H1 (cell line): ENCODE measurements at regions not wholly inside any gene's neighbourhood (a gene's known extent, or its start where the extent isn't known, plus 50 kb on each side); places are given as distances from the start of the nearest gene placed in this dataset.

Experiments
- CTCF ChIA-PET: fragments of 300-600 bp; sonication (Branson Sonifier 250); formaldehyde crosslinking; loops from one replicate; lab custom pipeline; 2021; ENCODE audit not compliant: partially characterized antibody; lab: Charles Lee
- POLR2A ChIA-PET: fragments of 300-600 bp; sonication (Branson Sonifier 250); formaldehyde crosslinking; loops from one replicate; lab custom pipeline; 2021; ENCODE audit warnings: inconsistent platforms; ENCODE audit not compliant: partially characterized antibody; lab: Charles Lee
- DNase-seq, 2 experiments: peaks; one replicate each; pipeline versions ENCODE4 v3.0.0 to v3.0.0-alpha.2; 2010 to 2022; ENCODE audit warnings: low spot score in 2 of 2, low read depth in 1 of 2, mixed read lengths in 1 of 2
- FAIRE-seq: peaks from 2 replicates; lab custom pipeline; 2011; peaks lifted over from hg19 to GRCh38; lab: Jason Lieb, UNC
- H2AFZ ChIP-seq: 2 replicates; pipeline ENCODE4 v1.8.1; 2012; ENCODE audit warnings: low read length, inconsistent platforms
- H2AK5ac ChIP-seq: 2 replicates; pipeline ENCODE4 v1.6.1; 2013; ENCODE audit warnings: low read depth, low read length
- H2BK120ac ChIP-seq: replicated peaks from 2 replicates; pipeline ENCODE3; 2013; ENCODE audit warnings: low read depth, low read length, inconsistent platforms
- H2BK12ac ChIP-seq: 2 replicates; pipeline ENCODE4 v1.6.1; 2013; ENCODE audit warnings: low read depth, low read length
- H2BK15ac ChIP-seq: 2 replicates; pipeline ENCODE4 v1.6.1; 2013; ENCODE audit warnings: low read length
- H2BK20ac ChIP-seq: 2 replicates; pipeline ENCODE4 v1.6.1; 2013; ENCODE audit warnings: low read length
- H2BK5ac ChIP-seq: 2 replicates; pipeline ENCODE4 v1.6.1; 2013; ENCODE audit warnings: low read depth, low read length
- H3K14ac ChIP-seq: 2 replicates; pipeline ENCODE4 v1.6.1; 2013; ENCODE audit warnings: inconsistent platforms; ENCODE audit not compliant: insufficient read length
- H3K18ac ChIP-seq: 2 replicates; pipeline ENCODE4 v1.6.1; 2013; ENCODE audit warnings: low read length; ENCODE audit errors: extremely low read depth
- H3K23ac ChIP-seq: 2 replicates; pipeline ENCODE4 v1.6.1; 2013; ENCODE audit warnings: inconsistent platforms; ENCODE audit not compliant: insufficient read length
- H3K23me2 ChIP-seq: 2 replicates; pipeline ENCODE4 v1.6.1; 2013; ENCODE audit warnings: low read depth, low read length
- H3K27ac ChIP-seq: 2 replicates; pipeline ENCODE4 v1.6.1; 2011; ENCODE audit warnings: low read depth, low read length, inconsistent platforms
- H3K27me3 ChIP-seq, 4 experiments: replicated peaks in 1 of 4; 1 replicate in 1 of 4; 2 replicates in 3 of 4; pipeline versions ENCODE4 v1.6.1 to v1.8.1; 2011 to 2013; ENCODE audit warnings: low read length in 3 of 4, mild to moderate bottlenecking in 3 of 4, inconsistent platforms in 2 of 4, mixed read lengths in 2 of 4, moderate library complexity in 1 of 4; ENCODE audit not compliant: control insufficient read depth in 3 of 4, insufficient read depth in 3 of 4; ENCODE audit errors: extremely low read depth in 1 of 4
- H3K36me3 ChIP-seq, 4 experiments: 2 replicates each; pipeline versions ENCODE4 v1.6.1 to v1.8.1; 2011 to 2013; ENCODE audit warnings: mild to moderate bottlenecking in 4 of 4, low read length in 3 of 4, moderate library complexity in 2 of 4, control low read depth in 1 of 4, inconsistent platforms in 1 of 4; ENCODE audit not compliant: insufficient read depth in 4 of 4, control insufficient read depth in 2 of 4
- H3K4ac ChIP-seq: replicated peaks from 2 replicates; pipeline ENCODE3; 2013; ENCODE audit warnings: low read length, low read depth, mixed read lengths, inconsistent platforms; ENCODE audit not compliant: insufficient read length
- H3K4me1 ChIP-seq, 4 experiments: replicated peaks in 1 of 4; 1 replicate in 1 of 4; 2 replicates in 3 of 4; pipeline versions ENCODE4 v1.6.1 to v1.8.1; 2011 to 2013; ENCODE audit warnings: low read length in 3 of 4, inconsistent platforms in 2 of 4, mixed read lengths in 1 of 4; ENCODE audit not compliant: insufficient read depth in 4 of 4, control insufficient read depth in 3 of 4
- H3K4me2 ChIP-seq, 2 experiments: 2 replicates each; pipeline versions ENCODE4 v1.6.1 to v1.8.1; 2011 to 2013; ENCODE audit warnings: low read depth in 2 of 2, low read length in 2 of 2, control low read depth in 1 of 2, inconsistent platforms in 1 of 2, mild to moderate bottlenecking in 1 of 2; ENCODE audit not compliant: insufficient read depth in 1 of 2
- H3K4me3 ChIP-seq, 4 experiments: fragments of 200-600, 300-600 bp in 1 of 4; sonication (generic), shearing (Covaris generic), sonication (Bioruptor Twin) in 1 of 4; 2 replicates each; pipeline versions ENCODE4 v1.5.1 to v1.8.1; 2011 to 2016; ENCODE audit warnings: low read length in 4 of 4, low read depth in 3 of 4, control low read depth in 2 of 4, inconsistent platforms in 2 of 4, mild to moderate bottlenecking in 2 of 4, mixed read lengths in 1 of 4, moderate library complexity in 1 of 4; ENCODE audit not compliant: insufficient read depth in 2 of 4; ENCODE audit errors: extremely low read depth in 1 of 4
- H3K56ac ChIP-seq: replicated peaks from 2 replicates; pipeline ENCODE3; 2013; ENCODE audit warnings: low read depth, mild to moderate bottlenecking, mixed read lengths, low read length, inconsistent platforms; ENCODE audit not compliant: insufficient read length
- H3K79me1 ChIP-seq: 2 replicates; pipeline ENCODE4 v1.6.1; 2013; ENCODE audit warnings: low read depth, low read length, control low read depth
- H3K79me2 ChIP-seq, 2 experiments: 2 replicates each; pipeline versions ENCODE4 v1.6.1 to v1.8.1; 2012 to 2013; ENCODE audit warnings: low read length in 2 of 2, mild to moderate bottlenecking in 2 of 2, inconsistent platforms in 1 of 2; ENCODE audit not compliant: insufficient read depth in 2 of 2, control insufficient read depth in 1 of 2
- H3K9ac ChIP-seq, 4 experiments: replicated peaks in 1 of 4; 1 replicate in 1 of 4; 2 replicates in 3 of 4; pipeline versions ENCODE4 v1.6.1 to v1.8.1; 2011 to 2013; ENCODE audit warnings: low read depth in 3 of 4, low read length in 3 of 4, control low read depth in 2 of 4, mild to moderate bottlenecking in 2 of 4, moderate library complexity in 2 of 4, inconsistent platforms in 1 of 4; ENCODE audit errors: extremely low read depth in 1 of 4
- H3K9me3 ChIP-seq, 2 experiments: 2 replicates each; pipeline versions ENCODE4 v1.6.1 to v1.8.1; 2012 to 2013; ENCODE audit warnings: mild to moderate bottlenecking in 2 of 2, moderate library complexity in 2 of 2, control low read depth in 1 of 2, inconsistent platforms in 1 of 2, low read depth in 1 of 2, low read length in 1 of 2, mixed read lengths in 1 of 2; ENCODE audit not compliant: insufficient read depth in 2 of 2
- H4K20me1 ChIP-seq, 2 experiments: replicated peaks in 1 of 2; 2 replicates each; pipeline versions ENCODE3 to v1.8.1; 2011 to 2013; ENCODE audit warnings: inconsistent platforms in 2 of 2, low read length in 2 of 2, mild to moderate bottlenecking in 1 of 2; ENCODE audit not compliant: insufficient read depth in 2 of 2, control insufficient read depth in 1 of 2
- H4K5ac ChIP-seq: 2 replicates; pipeline ENCODE4 v1.6.1; 2013; ENCODE audit warnings: low read length, low read depth, mixed read lengths, inconsistent platforms; ENCODE audit not compliant: insufficient read length
- H4K8ac ChIP-seq: 2 replicates; pipeline ENCODE4 v1.8.0; 2013; ENCODE audit warnings: mild to moderate bottlenecking, moderate library complexity, low read length, inconsistent platforms; ENCODE audit not compliant: insufficient read depth; ENCODE audit errors: extremely low read depth
- H4K91ac ChIP-seq: replicated peaks from 2 replicates; pipeline ENCODE3; 2013; ENCODE audit warnings: low read length, mixed read lengths, inconsistent platforms; ENCODE audit not compliant: insufficient read length
- ASH2L ChIP-seq: fragments of 200-600, 300-600 bp; sonication (generic); IDR thresholded peaks from one replicate; pipeline ENCODE4 v1.7.1; 2017; ENCODE audit warnings: low read length
- POLR2A ChIP-seq, 2 experiments: IDR thresholded peaks; 1 replicate in 1 of 2; 2 replicates in 1 of 2; pipeline ENCODE4 v1.6.1; 2011; ENCODE audit warnings: low read depth in 2 of 2, low read length in 2 of 2, mild to moderate bottlenecking in 2 of 2; ENCODE audit errors: control extremely low read depth in 1 of 2
- WGBS, 2 experiments: shearing (Covaris generic) in 1 of 2; methylation state at CpG; one replicate each; pipeline versions ENCODE4 v1.1.6 to v1.1.7; 2013 to 2015; ENCODE audit warnings: low lambda C conversion rate in 2 of 2, mixed read lengths in 2 of 2, inconsistent platforms in 1 of 2, low coverage in 1 of 2, missing lambda C conversion rate in 1 of 2; ENCODE audit not compliant: insufficient replicate concordance in 2 of 2, insufficient coverage in 1 of 2, insufficient read length in 1 of 2; ENCODE audit errors: extremely low coverage in 1 of 2, missing lambda C conversion rate in 1 of 2; 5-methylcytosine and 5-hydroxymethylcytosine counted together

- Histone ChIP-seq H3K14ac (no peak overlapping the region), H4K5ac (no peak overlapping the region), H4K91ac (no peak overlapping the region), H2BK15ac (no peak overlapping the region), H2AFZ (no peak overlapping the region), H2BK120ac (no peak overlapping the region), H3K79me2 (no peaks in the 10 kb centered on the region), H3K23me2 (no peaks in the 10 kb centered on the region), H3K27me3 (no peaks in the 10 kb centered on the region; a peak in 1 of 7 replicates), H3K4ac (no peak overlapping the region), H3K36me3 (no peaks in the 10 kb centered on the region), H3K4me1 (peaks cover 0 to 3% (median 2%) of the 10 kb centered on the region in 4 experiments; a peak in 3 of 7 replicates), H4K8ac (no peak overlapping the region), H2AK5ac (no peak overlapping the region), H3K4me2 (no peak overlapping the region), H4K20me1 (no peaks in the 10 kb centered on the region), H2BK5ac (no peak overlapping the region), H2BK12ac (no peak overlapping the region), H3K9ac (no peak overlapping the region), H3K56ac (no peak overlapping the region), H3K4me3 (no peak overlapping the region), H3K18ac (no peak overlapping the region), H3K79me1 (no peaks in the 10 kb centered on the region), H3K9me3 (no peaks in the 10 kb centered on the region), H2BK20ac (no peak overlapping the region), H3K23ac (no peak overlapping the region), H3K27ac (no peak overlapping the region)
- CTCF ChIA-PET, result interaction anchor here (0.6 to 1.7 kb wide), 12 partner anchors 10 to 1533 kb away, joined by 3 to 10 read pairs (median 4); no protein-coding TSS in a partner anchor
- POLR2A ChIA-PET, result interaction anchor here (0.6 kb wide), 1 partner anchor 152 kb away, joined by 3 read pairs; no protein-coding TSS in a partner anchor
- 100% methylated on average over 1 of the region's 1 CpG; no CpG with 5 or more reads in 1 of the 2 experiments for WGBS, 2 experiments
- DNase-seq (no peak), FAIRE-seq (no peak)
- TF ChIP-seq ASH2L (no peak), POLR2A (IDR thresholded peaks at IDR 0.05; ENCODE audit: control extremely low read depth in 1 of 2, low read depth in 2 of 2, low read length in 2 of 2) (no peak)
These were observed 583.1 kb downstream of the CCDC171 start for GRCh38 chr9:16135968-16136367.
